IPS DF 6.9 (cell line): ENCODE measurements at regions not wholly inside any gene's neighbourhood (a gene's known extent, or its start where the extent isn't known, plus 50 kb on each side); places are given as distances from the start of the nearest gene placed in this dataset.

Source experiments
- DNase-seq: peaks from one replicate; pipeline ENCODE4 v3.0.0-alpha.2; 2013; ENCODE audit warnings: low read depth, low spot score
- H3K27ac ChIP-seq: one replicate; pipeline ENCODE4 v1.5.1; 2013; ENCODE audit warnings: low read length, control low read depth
- H3K27me3 ChIP-seq: 2 replicates; pipeline ENCODE4 v1.6.1; 2013; ENCODE audit warnings: mild to moderate bottlenecking, low read length; ENCODE audit not compliant: control insufficient read depth, insufficient read depth
- H3K36me3 ChIP-seq: 2 replicates; pipeline ENCODE4 v1.6.1; 2013; ENCODE audit warnings: low read length; ENCODE audit not compliant: control insufficient read depth, insufficient read depth
- H3K4me1 ChIP-seq: 2 replicates; pipeline ENCODE4 v1.6.1; 2013; ENCODE audit warnings: low read length; ENCODE audit not compliant: control insufficient read depth, insufficient read depth
- H3K4me3 ChIP-seq: 2 replicates; pipeline ENCODE4 v1.5.1; 2013; ENCODE audit warnings: mild to moderate bottlenecking, low read length
- H3K9me3 ChIP-seq: 2 replicates; pipeline ENCODE4 v1.6.1; 2013; ENCODE audit warnings: low read length, inconsistent platforms; ENCODE audit not compliant: control insufficient read depth, insufficient read depth
- WGBS: extraction: QIAGEN DNeasy Blood & Tissue Kit; methylation state at CpG from one replicate; pipeline ENCODE4 v1.1.7; 2013; ENCODE audit warnings: mixed read lengths, missing lambda C conversion rate; ENCODE audit not compliant: insufficient read length, insufficient coverage; 5-methylcytosine and 5-hydroxymethylcytosine counted together

- no peaks in the 10 kb centered on the region for H3K27me3 ChIP-seq
- WGBS: no CpG with 5 or more reads among the region's 6 CpGs
- no peak for DNase-seq
- H3K4me1 ChIP-seq: 0 out of 2 replicates have a peak, but pooled peaks cover 1% of the 10 kb centered on the region
- H3K4me3 ChIP-seq: no peak overlapping the region
- no peak overlapping the region for H3K27ac ChIP-seq
- no peaks in the 10 kb centered on the region for H3K36me3 ChIP-seq
- no peaks in the 10 kb centered on the region for H3K9me3 ChIP-seq
Measured at GRCh38 chr1:60891281-60891680, 191.1 kb upstream of the NFIA start.

DNA sequence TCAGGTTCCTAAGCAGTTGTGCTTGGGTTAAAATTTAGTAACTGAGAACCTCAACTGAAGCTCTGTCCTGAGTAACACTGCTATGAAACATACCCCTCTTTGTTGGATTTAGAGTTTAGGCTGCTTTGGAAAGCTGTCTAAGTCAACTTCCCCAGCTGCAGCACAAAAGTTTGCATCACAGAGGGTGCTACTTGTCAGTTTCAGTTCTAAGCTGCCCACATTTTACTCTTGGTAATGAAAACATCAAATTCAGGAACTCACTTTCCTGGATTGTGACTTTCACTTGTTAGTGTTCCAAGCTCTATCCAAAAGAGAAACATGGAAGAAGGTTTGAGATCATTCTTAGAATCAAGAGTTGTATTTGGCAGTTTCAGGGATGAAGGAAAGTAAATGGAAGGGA is 191.7 kb upstream of the NFIA start:
- Histone ChIP-seq H3K36me3 (no peaks in the 10 kb centered on the region), H3K4me3 (no peak overlapping the region), H3K27me3 (no peaks in the 10 kb centered on the region), H3K27ac (no peak overlapping the region), H3K9me3 (no peaks in the 10 kb centered on the region), H3K4me1 (0 out of 2 replicates have a peak, but pooled peaks cover 1% of the 10 kb centered on the region)
- DNase-seq: no peak

GRCh38 chr1:60889709-60890108 is 192.7 kb upstream of the NFIA start:
- WGBS: no CpG with 5 or more reads among the region's 2 CpGs
- no peaks in the 10 kb centered on the region for H3K27me3 ChIP-seq
- H3K4me3 ChIP-seq: no peak overlapping the region
- H3K4me1 ChIP-seq: 0 out of 2 replicates have a peak, but pooled peaks cover 1% of the 10 kb centered on the region
- DNase-seq: no peak
- no peak overlapping the region for H3K27ac ChIP-seq
- H3K36me3 ChIP-seq: no peaks in the 10 kb centered on the region
- no peaks in the 10 kb centered on the region for H3K9me3 ChIP-seq

- Histone ChIP-seq H3K4me3 (no peak overlapping the region), H3K36me3 (no peaks in the 10 kb centered on the region), H3K9me3 (no peaks in the 10 kb centered on the region), H3K27me3 (no peaks in the 10 kb centered on the region), H3K4me1 (no peaks in the 10 kb centered on the region), H3K27ac (no peak overlapping the region)
- no CpG with 5 or more reads among the region's 3 CpGs for WGBS
- no peak for DNase-seq
Measured at GRCh38 chr1:60888126-60888525, 194.2 kb upstream of the NFIA start.

GRCh38 chr1:60886793-60887331 is 195.5 kb upstream of the NFIA start:
- H3K4me3 ChIP-seq: no peak overlapping the region
- WGBS: no CpG with 5 or more reads among the region's 6 CpGs
- H3K27ac ChIP-seq: no peak overlapping the region
- no peaks in the 10 kb centered on the region for H3K4me1 ChIP-seq
- no peaks in the 10 kb centered on the region for H3K36me3 ChIP-seq
- peak; percentile 37 for DNase-seq
- no peaks in the 10 kb centered on the region for H3K9me3 ChIP-seq
- no peaks in the 10 kb centered on the region for H3K27me3 ChIP-seq

- Histone ChIP-seq H3K4me3 (no peak overlapping the region), H3K9me3 (no peaks in the 10 kb centered on the region), H3K36me3 (no peaks in the 10 kb centered on the region), H3K27ac (no peak overlapping the region), H3K4me1 (no peaks in the 10 kb centered on the region), H3K27me3 (no peaks in the 10 kb centered on the region)
- DNase-seq: no peak
- WGBS: no CpG with 5 or more reads among the region's 1 CpG
Measured at GRCh38 chr1:60886090-60886489, 196.3 kb upstream of the NFIA start.

DNA sequence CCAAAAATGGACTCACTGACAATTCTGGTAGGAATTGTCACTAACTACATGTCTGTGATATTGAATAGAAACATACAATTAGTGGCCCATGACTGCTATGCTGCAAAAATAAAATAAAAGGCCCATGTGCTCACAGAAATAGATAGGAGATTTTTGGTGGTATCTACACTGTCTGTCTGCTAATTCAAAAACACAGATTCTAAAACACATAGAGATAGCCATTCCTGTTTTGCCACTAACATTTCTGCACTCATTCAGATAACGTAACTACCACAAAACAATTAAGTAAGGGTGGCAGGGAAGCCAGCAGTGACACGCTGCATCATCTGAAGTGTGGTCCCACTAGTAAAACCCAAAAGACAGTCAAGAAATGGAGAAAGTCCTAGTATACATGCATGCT is 202.2 kb upstream of the NFIA start:
- Histone ChIP-seq H3K27ac (no peak overlapping the region), H3K27me3 (no peaks in the 10 kb centered on the region), H3K4me1 (no peaks in the 10 kb centered on the region), H3K4me3 (no peak overlapping the region), H3K9me3 (no peaks in the 10 kb centered on the region), H3K36me3 (no peaks in the 10 kb centered on the region)
- no peak for DNase-seq
- no CpG with 5 or more reads among the region's 2 CpGs for WGBS

DNA sequence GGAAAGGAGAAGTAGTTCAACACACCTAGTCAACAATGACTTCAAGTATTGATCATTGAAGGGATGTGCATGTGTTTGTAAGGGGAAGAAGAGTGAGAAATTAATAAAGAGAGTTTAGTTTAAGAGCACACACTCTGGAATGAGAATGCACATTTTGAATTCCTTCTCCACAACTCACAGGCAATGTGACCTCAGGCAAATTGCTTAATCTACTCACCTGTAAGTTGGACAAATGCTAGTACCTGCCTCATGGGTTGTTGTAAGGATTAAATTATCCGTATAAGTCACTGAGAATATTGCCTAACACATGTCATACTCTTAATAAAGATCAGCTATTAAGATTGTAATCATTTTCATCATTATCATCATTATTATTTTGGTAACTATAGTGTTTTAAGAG is 204.0 kb upstream of the NFIA start:
- Histone ChIP-seq H3K27me3 (no peaks in the 10 kb centered on the region), H3K4me1 (no peaks in the 10 kb centered on the region), H3K36me3 (no peaks in the 10 kb centered on the region), H3K4me3 (no peak overlapping the region), H3K9me3 (no peaks in the 10 kb centered on the region), H3K27ac (no peak overlapping the region)
- no CpG with 5 or more reads among the region's 1 CpG for WGBS
- no peak for DNase-seq

GRCh38 chr1:60877376-60877775 is 205.0 kb upstream of the NFIA start:
- no CpG with 5 or more reads among the region's 6 CpGs for WGBS
- Histone ChIP-seq H3K9me3 (no peaks in the 10 kb centered on the region), H3K4me1 (no peaks in the 10 kb centered on the region), H3K4me3 (no peak overlapping the region), H3K36me3 (no peaks in the 10 kb centered on the region), H3K27me3 (no peaks in the 10 kb centered on the region), H3K27ac (no peak overlapping the region)
- no peak for DNase-seq

- Histone ChIP-seq H3K27me3 (no peaks in the 10 kb centered on the region), H3K9me3 (no peaks in the 10 kb centered on the region), H3K36me3 (no peaks in the 10 kb centered on the region), H3K27ac (no peak overlapping the region), H3K4me3 (no peak overlapping the region), H3K4me1 (no peaks in the 10 kb centered on the region)
- no peak for DNase-seq
- no CpG with 5 or more reads among the region's 1 CpG for WGBS
Measured at GRCh38 chr1:60876952-60877351, 205.4 kb upstream of the NFIA start.

DNA sequence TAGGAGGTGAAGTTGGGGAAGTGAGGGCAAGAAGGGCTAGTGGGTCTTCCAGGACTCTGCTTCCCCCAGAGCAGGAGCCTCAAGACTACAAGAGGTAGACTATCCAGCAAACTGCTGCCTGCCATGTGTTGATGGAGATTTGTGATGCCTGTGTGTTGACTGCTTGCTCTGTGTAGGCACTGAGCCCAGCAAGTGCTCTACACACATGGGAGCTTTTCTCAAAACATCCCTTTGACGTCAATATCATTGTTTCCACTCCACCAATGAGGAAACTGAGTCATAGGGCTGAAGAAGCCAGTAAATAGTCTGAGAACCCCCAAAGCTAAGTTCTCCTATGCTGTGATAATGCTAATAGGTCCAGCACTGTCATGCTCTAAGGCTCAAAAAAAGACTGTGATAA is 207.2 kb upstream of the NFIA start:
- Histone ChIP-seq H3K27ac (no peak overlapping the region), H3K4me3 (no peak overlapping the region), H3K4me1 (peaks cover 1% of the 10 kb centered on the region; the same call in 1 of the 2 replicates), H3K36me3 (no peaks in the 10 kb centered on the region), H3K27me3 (no peaks in the 10 kb centered on the region), H3K9me3 (no peaks in the 10 kb centered on the region)
- no peak for DNase-seq
- WGBS: no CpG with 5 or more reads among the region's 1 CpG
